GM18951 (cell line): ENCODE measurements at regions not wholly inside any gene's neighbourhood (a gene's known extent, or its start where the extent isn't known, plus 50 kb on each side); places are given as distances from the start of the nearest gene placed in this dataset.

ENCODE experiments used
- POLR2A ChIP-seq: IDR thresholded peaks from 4 replicates; pipeline ENCODE4 v1.6.1; 2011; ENCODE audit warnings: mild to moderate bottlenecking; ENCODE audit not compliant: insufficient read length, insufficient read depth; ENCODE audit errors: extremely low read depth
- in situ Hi-C: fragments of 300-500 bp; cut with MboI; formaldehyde crosslinking; loops from one replicate; pipeline ENCODE4 v1.12.0; 2022; ENCODE audit warnings: low sequenced_read_pairs, mixed read lengths, inconsistent platforms; ENCODE audit not compliant: unreplicated experiment

DNA sequence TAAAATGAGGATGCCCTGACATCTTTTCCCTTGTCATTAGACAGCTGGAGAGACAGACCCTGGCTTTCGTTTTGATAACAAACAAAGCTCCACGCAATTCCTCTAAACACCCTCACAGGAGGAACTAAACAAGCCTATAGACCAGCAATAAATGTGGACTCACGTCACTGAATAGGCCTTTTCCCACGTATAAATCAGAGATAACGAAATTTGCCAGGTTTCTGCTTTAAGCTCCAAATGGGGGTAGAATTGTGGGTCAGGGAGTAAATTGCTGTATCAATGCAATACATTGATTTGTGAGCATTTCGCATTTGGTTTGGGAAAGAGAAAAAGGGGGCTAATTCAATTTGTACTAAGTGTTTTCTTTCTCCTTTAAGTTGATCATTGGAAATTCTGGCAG, 256.0 kb downstream of the PMP22 start:
- in situ Hi-C loops = no loop called here
- TF ChIP-seq POLR2A = no peak

DNA sequence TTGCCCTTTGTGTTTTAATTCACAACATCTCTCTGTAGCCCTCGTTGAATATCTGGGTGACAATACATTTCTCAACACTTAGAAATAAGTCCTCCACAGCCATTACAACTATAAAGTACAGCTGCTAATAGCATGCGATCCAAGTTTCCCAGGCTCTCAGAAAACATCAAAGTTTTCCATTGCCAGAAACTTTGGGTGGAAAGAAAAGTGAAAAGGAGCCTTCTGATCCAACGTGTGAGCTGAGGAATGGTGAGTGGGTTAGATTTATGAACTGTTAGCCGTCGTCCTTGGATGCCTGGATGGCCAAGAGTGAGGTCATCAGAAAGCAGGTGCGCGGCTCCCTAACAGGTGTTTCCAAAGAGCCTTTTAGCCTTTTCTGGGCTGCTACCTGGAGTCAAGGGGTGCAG, 258.0 kb downstream of the PMP22 start:
- TF ChIP-seq POLR2A = no peak
- in situ Hi-C loops = no loop called here

DNA sequence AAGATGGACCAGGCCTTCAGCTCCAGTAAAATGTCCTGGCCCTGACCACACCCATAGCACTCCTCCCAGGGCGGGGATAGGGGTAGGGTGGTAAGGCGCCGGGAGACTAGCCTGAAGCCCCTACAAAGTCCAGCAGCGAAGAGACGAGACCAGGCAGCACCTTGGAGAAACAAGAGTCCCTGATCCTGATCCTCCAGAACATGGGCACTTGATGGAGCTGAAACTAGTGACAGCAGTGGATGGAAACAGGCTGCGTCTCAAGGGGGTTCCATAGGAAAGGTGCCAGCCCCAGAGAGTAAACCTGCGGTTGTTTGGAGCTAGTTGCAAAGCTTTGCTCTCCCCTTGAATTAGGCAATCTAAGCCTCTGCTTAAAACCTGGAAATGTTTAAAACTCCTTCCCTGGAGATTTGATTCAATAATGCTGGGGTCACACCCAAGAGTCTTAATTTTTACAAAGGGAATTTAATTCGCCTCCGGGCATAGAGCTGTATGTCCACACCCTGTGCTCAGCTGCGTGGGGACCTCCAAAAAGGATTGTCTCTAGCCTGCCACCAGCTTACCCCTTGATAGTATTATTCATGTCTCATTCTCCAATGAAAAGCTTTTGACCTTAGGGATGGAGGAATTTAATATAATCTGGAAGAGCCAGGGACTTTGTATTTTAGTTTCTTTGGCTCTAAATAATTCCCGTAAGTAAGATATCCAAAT, 258.6 kb downstream of the PMP22 start:
- TF ChIP-seq POLR2A = no peak
- in situ Hi-C loops = no loop called here

DNA sequence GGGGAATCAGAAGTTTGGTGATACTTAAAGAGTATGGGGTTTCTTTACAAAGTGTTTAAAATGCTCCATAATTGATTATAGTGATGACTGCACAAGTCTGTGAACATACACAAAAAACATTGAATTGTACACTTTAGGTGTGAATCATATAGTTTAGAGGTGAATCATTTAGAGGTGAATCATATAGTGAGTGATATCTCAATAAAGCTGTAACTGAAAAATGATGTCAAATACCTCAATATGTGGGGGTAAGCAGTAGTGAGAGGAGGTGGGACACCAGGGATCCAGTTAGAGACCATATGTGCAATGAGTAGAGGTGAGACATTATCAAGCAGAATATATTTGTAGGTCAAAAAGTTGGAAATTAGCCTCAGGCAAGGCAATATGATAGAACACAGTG, 264.5 kb downstream of the PMP22 start:
- TF ChIP-seq POLR2A = no peak
- in situ Hi-C loops = no loop called here

DNA sequence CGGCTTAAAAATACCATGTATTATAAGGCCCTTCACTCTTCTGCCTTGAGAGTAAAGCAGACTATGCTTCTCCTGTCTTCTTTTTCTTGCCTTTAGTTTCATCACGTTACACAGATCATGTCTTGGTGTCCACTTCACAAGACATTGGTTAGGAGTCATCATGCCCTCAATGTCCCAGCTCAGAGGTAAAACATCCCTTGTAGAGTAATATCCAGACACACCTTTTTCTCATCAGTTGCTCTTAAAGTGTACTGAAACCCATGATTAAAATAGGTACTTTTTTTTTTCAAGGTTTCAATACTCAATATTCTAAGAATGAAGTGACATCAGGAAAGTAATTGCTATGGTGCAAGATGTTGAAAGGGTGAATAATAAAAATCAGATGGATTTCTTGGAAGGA, 267.8 kb downstream of the PMP22 start:
- no peak for TF ChIP-seq POLR2A
- in situ Hi-C loops = no loop called here

DNA sequence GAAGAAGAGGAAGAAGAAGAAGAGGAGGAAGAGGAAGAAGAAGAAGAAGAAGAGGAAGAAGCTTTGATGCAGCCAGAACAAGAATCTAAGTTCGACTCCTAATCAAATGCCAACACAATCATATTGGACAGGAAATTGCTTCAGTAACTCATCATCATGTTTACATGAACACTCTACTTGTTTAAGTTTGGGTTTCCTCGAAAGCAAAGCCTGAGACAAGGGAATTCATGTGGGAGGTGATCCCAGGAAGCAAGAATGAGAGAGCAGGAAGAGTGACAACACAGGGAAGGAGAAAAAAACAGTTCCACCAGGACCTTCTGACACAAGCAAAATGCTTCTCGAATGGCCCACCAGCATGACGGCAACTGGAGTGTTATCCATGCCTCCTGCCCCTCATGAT, 279.0 kb downstream of the PMP22 start:
- in situ Hi-C loops = no loop called here
- no peak for TF ChIP-seq POLR2A

DNA sequence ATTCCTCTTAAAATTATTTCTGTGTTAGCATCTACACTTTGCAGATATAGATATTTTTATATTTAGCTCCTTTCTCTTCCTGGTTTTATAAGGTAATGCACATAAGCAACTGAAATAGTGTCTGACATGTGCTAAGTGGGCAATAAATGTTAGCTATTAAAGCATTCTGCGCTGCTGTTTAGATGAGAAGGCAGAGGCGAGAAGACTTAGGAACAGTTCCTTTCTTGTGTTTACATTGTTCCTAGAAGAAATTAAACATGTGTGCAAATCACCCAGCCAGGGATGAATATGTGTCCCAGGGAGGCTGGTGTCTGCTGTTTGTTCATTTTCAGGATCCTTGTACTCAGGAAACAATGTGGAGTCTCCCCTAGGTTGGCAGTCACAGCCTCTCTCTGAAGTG, 292.3 kb downstream of the PMP22 start:
- in situ Hi-C loops = no loop called here
- no peak for TF ChIP-seq POLR2A

DNA sequence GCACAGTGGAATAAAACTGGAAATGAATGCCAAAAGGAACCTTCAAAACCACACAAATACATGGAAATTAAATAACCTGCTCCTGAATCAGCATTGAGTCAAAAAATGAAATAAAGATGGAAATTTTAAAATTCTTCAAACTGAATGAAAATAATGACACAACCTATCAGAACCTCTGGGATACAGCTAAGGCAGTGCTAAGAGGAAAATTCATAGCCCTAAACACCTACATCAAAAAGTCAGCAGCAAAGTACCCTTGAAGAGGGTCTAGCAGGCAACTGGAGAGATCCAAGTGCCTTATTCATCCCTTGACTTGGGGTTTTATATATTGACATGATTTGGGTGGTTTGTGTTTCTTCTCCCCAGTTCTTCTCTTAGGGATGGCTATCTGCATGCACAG, 294.1 kb downstream of the PMP22 start:
- no peak for TF ChIP-seq POLR2A
- in situ Hi-C loops = no loop called here

DNA sequence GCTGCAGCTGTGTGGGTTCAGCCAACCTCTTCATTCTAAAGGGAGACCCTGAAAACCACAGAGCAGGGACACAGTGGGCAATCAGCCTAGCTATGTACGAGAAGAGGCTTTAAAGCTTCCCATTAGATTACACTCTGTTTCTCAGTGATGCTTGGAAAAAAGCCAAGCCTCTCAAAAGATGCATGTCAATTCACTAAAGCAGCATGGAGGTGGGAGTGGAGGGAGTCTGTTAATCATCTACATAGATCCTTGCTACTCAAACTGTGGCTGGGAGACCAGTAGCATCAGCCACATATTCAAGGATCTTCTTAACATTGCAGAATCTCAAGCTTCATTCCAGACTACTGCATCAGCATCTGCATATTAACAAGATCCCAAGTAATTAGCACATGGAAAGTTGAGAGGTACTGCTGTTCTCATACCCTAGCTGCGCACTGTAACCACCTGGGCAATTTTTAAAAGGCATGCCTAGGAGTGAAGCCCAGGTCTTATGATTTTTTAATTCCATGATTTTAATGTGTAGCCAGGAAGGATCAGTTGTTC, 305.9 kb downstream of the PMP22 start:
- in situ Hi-C loops = no loop called here
- TF ChIP-seq POLR2A = no peak

DNA sequence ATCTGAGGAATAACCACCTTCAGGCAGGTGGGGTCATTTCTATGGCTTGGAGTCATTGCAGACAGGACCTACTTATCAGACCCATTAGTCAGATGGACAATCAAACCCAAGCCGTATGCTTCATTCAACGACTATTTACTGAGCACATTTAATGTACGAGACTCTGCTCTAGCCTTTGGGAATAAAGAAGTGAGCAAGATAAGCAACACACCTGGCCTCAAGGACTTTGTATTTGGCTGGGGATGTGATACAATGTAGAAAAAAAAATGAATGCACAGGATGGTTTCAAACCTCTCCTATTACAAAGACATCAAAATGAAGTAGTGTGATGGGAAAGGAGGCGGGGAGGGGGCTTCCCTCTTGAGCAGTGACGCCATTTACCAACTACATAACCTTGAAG, 311.7 kb downstream of the PMP22 start:
- in situ Hi-C loops = no loop called here
- no peak for TF ChIP-seq POLR2A

DNA sequence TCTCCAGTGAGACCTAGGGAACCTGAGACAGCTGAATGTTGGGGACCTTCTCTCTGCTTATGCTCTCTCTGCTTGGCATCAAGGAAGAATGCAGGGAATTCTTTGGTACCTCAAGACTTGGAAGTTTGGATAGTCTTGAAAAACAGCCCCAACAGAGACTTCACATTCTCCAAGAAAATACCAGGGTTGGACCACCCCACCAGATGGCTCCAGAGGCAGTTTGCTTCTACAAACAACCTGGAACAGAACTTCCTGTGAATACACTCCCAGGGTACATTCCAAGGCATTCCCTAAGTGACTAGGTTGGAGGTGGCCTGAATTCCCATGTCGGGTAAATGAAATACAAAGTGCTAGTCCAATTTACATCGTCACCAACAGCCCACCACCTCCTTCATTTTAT, 314.4 kb downstream of the PMP22 start:
- in situ Hi-C loops = no loop called here
- no peak for TF ChIP-seq POLR2A

DNA sequence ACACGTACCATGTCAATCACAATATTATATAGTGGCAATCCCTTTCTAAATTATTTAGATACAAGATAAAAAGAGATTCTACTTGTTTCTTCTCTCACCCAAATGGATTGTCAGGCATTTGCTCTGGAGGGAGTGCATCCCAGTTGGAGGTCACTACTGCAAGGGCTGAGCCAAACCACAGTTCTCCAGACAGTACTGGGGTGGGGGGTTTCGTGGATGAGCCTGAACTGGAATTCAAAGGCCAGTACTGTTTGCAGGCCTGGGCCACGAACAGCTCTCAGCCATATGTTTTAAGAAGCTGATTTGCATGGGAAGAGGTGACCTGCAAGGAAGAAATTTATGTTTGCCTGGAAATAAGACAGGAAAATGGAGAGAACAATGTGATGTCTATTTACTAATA, 314.9 kb downstream of the PMP22 start:
- no peak for TF ChIP-seq POLR2A
- in situ Hi-C loops = no loop called here

DNA sequence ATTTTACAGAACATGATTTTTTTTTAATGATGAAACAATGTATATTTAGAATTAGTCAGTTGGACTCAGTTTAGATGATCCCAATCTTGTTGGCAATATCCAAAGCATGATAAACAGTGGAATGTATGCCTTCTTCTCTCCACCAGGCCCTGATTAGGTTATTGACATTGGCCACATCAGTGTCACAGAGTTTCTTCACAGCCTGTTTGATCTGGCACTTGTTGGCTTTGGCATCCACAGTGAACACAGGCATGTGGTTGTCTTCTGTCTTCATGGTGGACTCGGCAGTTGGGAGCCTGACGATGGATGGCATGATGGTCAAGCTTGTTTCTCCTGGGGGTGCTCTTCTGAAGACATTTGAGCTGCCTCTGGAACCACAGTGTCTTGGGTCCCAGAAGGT, 317.5 kb downstream of the PMP22 start:
- TF ChIP-seq POLR2A = no peak
- in situ Hi-C loops = no loop called here

DNA sequence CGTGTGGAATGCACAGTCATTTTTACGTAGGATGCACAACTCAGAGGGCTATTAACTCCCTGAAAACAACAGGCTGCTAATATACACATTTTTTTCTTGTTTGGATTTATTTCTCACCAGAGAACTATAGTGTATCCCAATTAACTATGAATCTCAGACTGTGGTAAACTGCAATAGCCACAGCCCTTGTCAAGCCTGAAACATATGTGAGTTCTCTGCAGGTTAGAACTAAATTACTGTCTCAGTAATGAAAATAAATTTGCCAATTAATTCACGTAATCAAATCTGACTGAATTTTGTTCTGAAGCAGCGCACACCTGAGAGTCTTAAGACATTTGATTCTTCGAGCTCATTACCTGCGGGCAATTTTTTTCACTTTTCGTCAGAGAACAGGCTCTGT, 318.6 kb downstream of the PMP22 start:
- TF ChIP-seq POLR2A = no peak
- in situ Hi-C loops = no loop called here
